ENCODE measurements at regions not wholly inside any gene's neighbourhood (a gene's known extent, or its start where the extent isn't known, plus 50 kb on each side); places are given as distances from the start of the nearest gene placed in this dataset.

GRCh38 chr1:192475329-192475728 is 100.2 kb upstream of the RGS1 start:
- TF ChIP-seq, protein P1, sequence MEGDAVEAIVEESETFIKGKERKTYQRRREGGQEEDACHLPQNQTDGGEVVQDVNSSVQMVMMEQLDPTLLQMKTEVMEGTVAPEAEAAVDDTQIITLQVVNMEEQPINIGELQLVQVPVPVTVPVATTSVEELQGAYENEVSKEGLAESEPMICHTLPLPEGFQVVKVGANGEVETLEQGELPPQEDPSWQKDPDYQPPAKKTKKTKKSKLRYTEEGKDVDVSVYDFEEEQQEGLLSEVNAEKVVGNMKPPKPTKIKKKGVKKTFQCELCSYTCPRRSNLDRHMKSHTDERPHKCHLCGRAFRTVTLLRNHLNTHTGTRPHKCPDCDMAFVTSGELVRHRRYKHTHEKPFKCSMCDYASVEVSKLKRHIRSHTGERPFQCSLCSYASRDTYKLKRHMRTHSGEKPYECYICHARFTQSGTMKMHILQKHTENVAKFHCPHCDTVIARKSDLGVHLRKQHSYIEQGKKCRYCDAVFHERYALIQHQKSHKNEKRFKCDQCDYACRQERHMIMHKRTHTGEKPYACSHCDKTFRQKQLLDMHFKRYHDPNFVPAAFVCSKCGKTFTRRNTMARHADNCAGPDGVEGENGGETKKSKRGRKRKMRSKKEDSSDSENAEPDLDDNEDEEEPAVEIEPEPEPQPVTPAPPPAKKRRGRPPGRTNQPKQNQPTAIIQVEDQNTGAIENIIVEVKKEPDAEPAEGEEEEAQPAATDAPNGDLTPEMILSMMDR (IDR thresholded peaks at IDR 0.05; ENCODE audit: low read depth, low read length, missing control alignments) = no peak
- H3K4me3 ChIP-seq (ENCODE audit: low read depth, low read length) = no peak overlapping the region
- in situ Hi-C loops (cut with HindIII; ENCODE audit: low sequenced_read_pairs) = loop anchor here (10.0 to 25.0 kb wide), 2 partner anchors 112 to 549 kb away; partner anchors contain the start of gene RGS1

GRCh38 chr1:192475970-192476369 is 99.6 kb upstream of the RGS1 start:
- DNase-seq (ENCODE audit: low read depth) = no peak
- in situ Hi-C loops (cut with HindIII; ENCODE audit: low sequenced_read_pairs) = loop anchor here (10.0 to 25.0 kb wide), 2 partner anchors 111 to 549 kb away; partner anchors contain the start of gene RGS1
- no peak overlapping the region for H3K4me3 ChIP-seq (ENCODE audit: low read depth, low read length)
- TF ChIP-seq, protein P1 (IDR thresholded peaks at IDR 0.05; ENCODE audit: low read depth, low read length, missing control alignments) = no peak

More at GRCh38 chr1:192475329-192475728, 100.2 kb upstream of the RGS1 start:
- DNase-seq (ENCODE audit: low read depth) = no peak

GRCh38 chr1:192476802-192477298 is 98.7 kb upstream of the RGS1 start:
- no peak for DNase-seq (ENCODE audit: low read depth)
- no peak overlapping the region for H3K4me3 ChIP-seq (ENCODE audit: low read depth, low read length)
- TF ChIP-seq, protein P1 (IDR thresholded peaks at IDR 0.05; ENCODE audit: low read depth, low read length, missing control alignments) = no peak
- in situ Hi-C loops (cut with HindIII; ENCODE audit: low sequenced_read_pairs) = loop anchor here (10.0 to 25.0 kb wide), 2 partner anchors 110 to 548 kb away; partner anchors contain the start of gene RGS1

GRCh38 chr1:192477630-192478029 is 97.9 kb upstream of the RGS1 start:
- DNase-seq (ENCODE audit: low read depth) = no peak
- in situ Hi-C loops (cut with HindIII; ENCODE audit: low sequenced_read_pairs) = loop anchor here (10.0 to 25.0 kb wide), 2 partner anchors 110 to 547 kb away; partner anchors contain the start of gene RGS1
- no peak overlapping the region for H3K4me3 ChIP-seq (ENCODE audit: low read depth, low read length)
- TF ChIP-seq, protein P1 (IDR thresholded peaks at IDR 0.05; ENCODE audit: low read depth, low read length, missing control alignments) = peak; percentile 9

DNA sequence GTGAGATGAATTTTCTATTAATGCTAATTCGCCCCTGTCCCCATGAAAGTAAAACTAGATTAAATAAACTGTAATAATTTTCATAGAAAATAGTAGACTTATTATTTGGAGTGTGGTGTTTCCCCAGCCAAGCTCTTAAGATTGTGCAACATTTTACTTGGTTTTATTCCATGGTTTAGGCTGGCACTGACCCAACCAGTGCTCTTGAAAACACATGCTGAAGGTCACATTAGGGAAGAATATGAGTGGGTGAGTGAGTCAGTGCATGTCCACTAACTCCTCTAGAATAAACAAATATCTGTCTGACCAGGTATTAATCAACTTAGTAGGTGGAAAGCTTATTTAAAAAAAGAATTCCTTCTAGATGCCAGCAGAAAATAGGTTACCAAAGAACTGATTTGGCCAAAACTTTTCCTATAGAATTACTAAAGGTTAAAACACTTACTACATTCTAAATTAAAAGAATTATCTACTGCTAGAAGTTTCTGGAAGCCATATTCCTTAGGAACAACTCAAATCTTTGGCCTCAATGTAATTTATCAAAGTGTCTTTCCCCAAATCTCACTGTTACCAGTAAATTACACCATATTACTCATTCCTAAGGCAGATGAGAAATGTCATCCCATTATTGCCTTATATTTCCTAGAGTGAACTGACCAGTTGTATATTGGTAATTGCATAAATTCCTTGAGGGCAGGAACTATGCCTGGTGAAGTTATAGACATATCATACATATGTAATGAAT is 89.7 kb upstream of the RGS1 start:
- DNase-seq (ENCODE audit: low read depth) = peak; percentile 99
- in situ Hi-C loops (cut with HindIII; ENCODE audit: low sequenced_read_pairs) = loop anchor here (25.0 kb wide), 1 partner anchor 101 kb away; the partner anchor contains the start of gene RGS1
- TF ChIP-seq, protein P1 (IDR thresholded peaks at IDR 0.05; ENCODE audit: low read depth, low read length, missing control alignments) = no peak
- no peak overlapping the region for H3K4me3 ChIP-seq (ENCODE audit: low read depth, low read length)

GRCh38 chr1:192488058-192488457 is 87.5 kb upstream of the RGS1 start:
- in situ Hi-C loops (cut with HindIII; ENCODE audit: low sequenced_read_pairs) = loop anchor here (25.0 kb wide), 1 partner anchor 99 kb away; the partner anchor contains the start of gene RGS1
- TF ChIP-seq, protein P1 (IDR thresholded peaks at IDR 0.05; ENCODE audit: low read depth, low read length, missing control alignments) = no peak
- no peak for DNase-seq (ENCODE audit: low read depth)
- no peak overlapping the region for H3K4me3 ChIP-seq (ENCODE audit: low read depth, low read length)

Measured in astrocyte of the cerebellum (primary cell).